H9 (cell line): ENCODE measurements at regions not wholly inside any gene's neighbourhood (a gene's known extent, or its start where the extent isn't known, plus 50 kb on each side); places are given as distances from the start of the nearest gene placed in this dataset.

Experiments used
- DNase-seq: peaks from one replicate; pipeline ENCODE4 v3.0.0-alpha.2; 2017
- H2AFZ ChIP-seq: one replicate; pipeline ENCODE4 v1.6.1; 2013; ENCODE audit warnings: mild to moderate bottlenecking, low read length, control low read depth, moderate library complexity
- H2AK5ac ChIP-seq: 2 replicates; pipeline ENCODE4 v1.6.1; 2013; ENCODE audit warnings: low read length, control low read depth, mixed read lengths; ENCODE audit not compliant: insufficient read length
- H2BK120ac ChIP-seq: one replicate; pipeline ENCODE4 v1.6.1; 2013; ENCODE audit warnings: low read depth, mild to moderate bottlenecking, low read length, control low read depth, inconsistent platforms; ENCODE audit not compliant: poor library complexity, severe bottlenecking
- H2BK12ac ChIP-seq: 2 replicates; pipeline ENCODE4 v1.6.1; 2013; ENCODE audit warnings: low read length, control low read depth, mixed read lengths, low read depth; ENCODE audit not compliant: insufficient read length
- H2BK15ac ChIP-seq: 2 replicates; pipeline ENCODE4 v1.6.1; 2013; ENCODE audit warnings: low read depth, low read length, control low read depth
- H2BK20ac ChIP-seq: one replicate; pipeline ENCODE4 v1.6.1; 2013; ENCODE audit warnings: low read depth, mild to moderate bottlenecking, low read length, control low read depth, inconsistent platforms; ENCODE audit not compliant: poor library complexity, severe bottlenecking
- H2BK5ac ChIP-seq: 2 replicates; pipeline ENCODE4 v1.6.1; 2013; ENCODE audit warnings: low read length, control low read depth, mixed read lengths; ENCODE audit not compliant: insufficient read length
- H3K14ac ChIP-seq: 2 replicates; pipeline ENCODE4 v1.6.1; 2013; ENCODE audit warnings: low read length, control low read depth; ENCODE audit not compliant: insufficient read depth
- H3K18ac ChIP-seq: 2 replicates; pipeline ENCODE4 v1.6.1; 2013; ENCODE audit warnings: low read depth, mild to moderate bottlenecking, mixed read lengths, low read length, control low read depth; ENCODE audit not compliant: insufficient read length
- H3K23ac ChIP-seq: 2 replicates; pipeline ENCODE4 v1.6.1; 2013; ENCODE audit warnings: low read length, control low read depth, mixed read lengths, low read depth; ENCODE audit not compliant: insufficient read length
- H3K23me2 ChIP-seq: 2 replicates; pipeline ENCODE4 v1.6.1; 2013; ENCODE audit warnings: low read depth, mild to moderate bottlenecking, mixed read lengths, low read length, control low read depth; ENCODE audit not compliant: insufficient read length, poor library complexity, severe bottlenecking
- H3K27ac ChIP-seq: 2 replicates; pipeline ENCODE4 v1.5.1; 2013; ENCODE audit warnings: low read length, control low read depth, mixed read lengths, low read depth; ENCODE audit not compliant: insufficient read length
- H3K27me3 ChIP-seq: 2 replicates; pipeline ENCODE4 v1.6.1; 2013; ENCODE audit warnings: low read length, control low read depth, inconsistent platforms; ENCODE audit not compliant: insufficient read depth
- H3K4ac ChIP-seq: 2 replicates; pipeline ENCODE4 v1.6.1; 2013; ENCODE audit warnings: low read depth, mild to moderate bottlenecking, control low read depth, inconsistent platforms, low read length, moderate library complexity
- H3K4me1 ChIP-seq: 2 replicates; pipeline ENCODE4 v1.6.1; 2013; ENCODE audit warnings: low read length, control low read depth, inconsistent platforms; ENCODE audit not compliant: insufficient read depth
- H3K4me2 ChIP-seq: 2 replicates; pipeline ENCODE4 v1.6.1; 2013; ENCODE audit warnings: low read length, control low read depth, mixed read lengths; ENCODE audit not compliant: insufficient read length, insufficient read depth
- H3K56ac ChIP-seq: 2 replicates; pipeline ENCODE4 v1.6.1; 2013; ENCODE audit warnings: low read depth, mild to moderate bottlenecking, mixed read lengths, low read length, control low read depth; ENCODE audit not compliant: insufficient read length
- H3K79me1 ChIP-seq: 2 replicates; pipeline ENCODE4 v1.6.1; 2013; ENCODE audit warnings: low read depth, mild to moderate bottlenecking, moderate library complexity, low read length, control low read depth, inconsistent platforms; ENCODE audit not compliant: insufficient read depth, poor library complexity, severe bottlenecking
- H3K79me2 ChIP-seq: 2 replicates; pipeline ENCODE4 v1.6.1; 2013; ENCODE audit warnings: low read length, control low read depth, inconsistent platforms; ENCODE audit not compliant: insufficient read depth
- H3K9ac ChIP-seq: 2 replicates; pipeline ENCODE4 v1.6.1; 2013; ENCODE audit warnings: low read length, control low read depth, mixed read lengths; ENCODE audit not compliant: insufficient read length; ENCODE audit errors: extremely low read depth
- H3K9me3 ChIP-seq: one replicate; pipeline ENCODE4 v1.6.1; 2013; ENCODE audit warnings: low read depth, low read length, inconsistent platforms; ENCODE audit not compliant: control insufficient read depth
- H3T11ph ChIP-seq: one replicate; pipeline ENCODE4 v1.6.1; 2013; ENCODE audit warnings: mild to moderate bottlenecking, low read length, control low read depth, inconsistent platforms
- H4K20me1 ChIP-seq: one replicate; pipeline ENCODE4 v1.6.1; 2013; ENCODE audit not compliant: control insufficient read depth, insufficient read length, insufficient read depth
- H4K5ac ChIP-seq: 2 replicates; pipeline ENCODE4 v1.6.1; 2013; ENCODE audit warnings: low read depth, mild to moderate bottlenecking, mixed read lengths, low read length, control low read depth; ENCODE audit not compliant: insufficient read length
- H4K8ac ChIP-seq: replicated peaks from 2 replicates; pipeline ENCODE4 v1.6.1; 2013; ENCODE audit warnings: low read length, control low read depth, mixed read lengths, low read depth; ENCODE audit not compliant: insufficient read length
- H4K91ac ChIP-seq: 2 replicates; pipeline ENCODE4 v1.6.1; 2013; ENCODE audit warnings: low read depth, mild to moderate bottlenecking, moderate library complexity, mixed read lengths, low read length, control low read depth; ENCODE audit not compliant: insufficient read length
- H3K27ac Mint-ChIP-seq, 3 experiments: 2 replicates in 2 of 3; 3 replicates in 1 of 3; pipeline ENCODE4 v1.8.0; 2020 to 2021; ENCODE audit warnings: mixed read lengths in 3 of 3, mild to moderate bottlenecking in 1 of 3, moderate library complexity in 1 of 3
- H3K27me3 Mint-ChIP-seq: 2 replicates; pipeline ENCODE4 v1.8.0; 2021; ENCODE audit warnings: low read depth, mild to moderate bottlenecking, moderate library complexity, mixed read lengths
- H3K36me3 Mint-ChIP-seq, 3 experiments: 2 replicates in 2 of 3; 3 replicates in 1 of 3; pipeline ENCODE4 v1.8.0; 2020 to 2021; ENCODE audit warnings: low read depth in 3 of 3, mixed read lengths in 3 of 3; ENCODE audit not compliant: insufficient read depth in 1 of 3
- H3K4me1 Mint-ChIP-seq, 2 experiments: 2 replicates each; pipeline ENCODE4 v1.8.0; 2020; ENCODE audit warnings: mixed read lengths in 2 of 2
- H3K4me3 Mint-ChIP-seq, 2 experiments: 2 replicates in 1 of 2; 3 replicates in 1 of 2; pipeline ENCODE4 v1.8.0; 2020 to 2021; ENCODE audit warnings: mild to moderate bottlenecking in 2 of 2, mixed read lengths in 2 of 2, moderate library complexity in 1 of 2
- H3K9me3 Mint-ChIP-seq, 2 experiments: 2 replicates in 1 of 2; 3 replicates in 1 of 2; pipeline ENCODE4 v1.8.0; 2020; ENCODE audit warnings: mild to moderate bottlenecking in 2 of 2, mixed read lengths in 2 of 2, moderate library complexity in 1 of 2
- CTCF ChIP-seq: fragments of 200-600 bp; sonication (generic); conservative IDR thresholded peaks from 3 replicates; pipeline ENCODE4 v1.8.0; 2021; ENCODE audit warnings: antibody characterized with exemption, mild to moderate bottlenecking

GRCh38 chr15:49750553-49750952 lies 129.7 kb downstream of the DTWD1 start:
- H3K4me3 Mint-ChIP-seq, result no peak overlapping the region
- no peak overlapping the region for H3K27ac Mint-ChIP-seq
- H3K36me3 Mint-ChIP-seq, result no peaks in the 10 kb centered on the region
- no peak overlapping the region for H2BK15ac ChIP-seq
- no peak overlapping the region for H4K91ac ChIP-seq
- no peak overlapping the region for H3K56ac ChIP-seq
- no peak overlapping the region for H2BK5ac ChIP-seq
- no peak for DNase-seq
- no peak overlapping the region for H2BK20ac ChIP-seq
- H3K9ac ChIP-seq, result no peak overlapping the region
- no peaks in the 10 kb centered on the region for H3K27me3 Mint-ChIP-seq
- no peak overlapping the region for H2AK5ac ChIP-seq
- no peak overlapping the region for H2BK120ac ChIP-seq
- no peak overlapping the region for H3T11ph ChIP-seq
- no peak overlapping the region for H4K5ac ChIP-seq
- H2BK12ac ChIP-seq, result no peak overlapping the region
- peaks cover 0 to 5% of the 10 kb centered on the region in 2 experiments; a peak in 1 of 4 replicates for H3K4me1 Mint-ChIP-seq
- no peaks in the 10 kb centered on the region for H3K23me2 ChIP-seq
- no peak overlapping the region for H3K18ac ChIP-seq
- no peaks in the 10 kb centered on the region for H3K79me1 ChIP-seq
- H2AFZ ChIP-seq, result no peak overlapping the region
- H3K4ac ChIP-seq, result no peak overlapping the region
- H3K9me3 Mint-ChIP-seq, result no peaks in the 10 kb centered on the region
- H3K27me3 ChIP-seq, result no peaks in the 10 kb centered on the region
- no peaks in the 10 kb centered on the region for H4K20me1 ChIP-seq
- H3K4me1 ChIP-seq, result no peaks in the 10 kb centered on the region
- no peak for TF ChIP-seq CTCF
- H4K8ac ChIP-seq, result no peak overlapping the region
- H3K79me2 ChIP-seq, result no peaks in the 10 kb centered on the region
- no peak overlapping the region for H3K27ac ChIP-seq
- no peak overlapping the region for H3K4me2 ChIP-seq
- H3K23ac ChIP-seq, result no peak overlapping the region
- H3K14ac ChIP-seq, result no peak overlapping the region
- no peaks in the 10 kb centered on the region for H3K9me3 ChIP-seq
